HepG2 (cell line): ENCODE measurements at regions not wholly inside any gene's neighbourhood (a gene's known extent, or its start where the extent isn't known, plus 50 kb on each side); places are given as distances from the start of the nearest gene placed in this dataset.

ENCODE experiments used
- ATAC-seq: fragments of 200-7000 bp; cut with Tn5 transposase; 3 replicates; pipeline ENCODE4 v1.9.1; 2020; ENCODE audit warnings: mild to moderate bottlenecking, moderate library complexity
- BruUV-seq: library from RNA; stranded (reverse); fragments of 400-500 nt; replicated peaks from 2 replicates; lab custom pipeline; 2021; lab: Mats Ljungman, UMichigan
- CTCF ChIA-PET: fragments of 300-600 bp; formaldehyde crosslinking; extraction: SDS; loops from one replicate; lab custom pipeline; 2021; ENCODE audit warnings: low total read pairs, inconsistent platforms, low intra/inter-chr PET ratio; lab: Yijun Ruan, JAX
- POLR2A ChIA-PET: fragments of 350-600 bp; sonication (Branson Sonifier 250); formaldehyde crosslinking; loops from one replicate; lab custom pipeline; 2020; ENCODE audit warnings: antibody characterized with exemption, inconsistent platforms; lab: Yijun Ruan, JAX
- DNase-seq: peaks from one replicate; pipeline ENCODE4 v3.0.0-alpha.2; 2015; ENCODE audit warnings: low spot score
- FAIRE-seq: peaks from 3 replicates; lab custom pipeline; 2011; peaks lifted over from hg19 to GRCh38; lab: Jason Lieb, UNC
- H2AFZ ChIP-seq: one replicate; pipeline ENCODE4 v1.6.1; 2011; ENCODE audit warnings: low read length, inconsistent platforms
- H3K27ac ChIP-seq: fragments of 300-600 bp; 3 replicates; pipeline ENCODE4 v1.8.0; 2011; ENCODE audit warnings: mixed run types, mild to moderate bottlenecking, mixed read lengths, low read length, inconsistent platforms; ENCODE audit not compliant: insufficient read depth; ENCODE audit errors: extremely low read length
- H3K27me3 ChIP-seq, 2 experiments: fragments of 200-600 bp in 1 of 2; 2 replicates in 1 of 2; 3 replicates in 1 of 2; pipeline versions ENCODE4 v1.6.0 to v1.8.0; 2011; ENCODE audit warnings: low read length in 2 of 2, mild to moderate bottlenecking in 2 of 2, moderate library complexity in 2 of 2, inconsistent platforms in 1 of 2; ENCODE audit not compliant: insufficient read depth in 2 of 2, control insufficient read depth in 1 of 2
- H3K36me3 ChIP-seq, 2 experiments: fragments of 200-600 bp in 1 of 2; replicated peaks in 1 of 2; 2 replicates in 1 of 2; 3 replicates in 1 of 2; pipeline versions ENCODE4 v1.5.1 to v1.8.0; 2011; ENCODE audit warnings: low read length in 2 of 2, inconsistent platforms in 1 of 2; ENCODE audit not compliant: insufficient read depth in 2 of 2, control insufficient read depth in 1 of 2
- H3K4me1 ChIP-seq: 2 replicates; pipeline ENCODE4 v1.5.1; 2012; ENCODE audit warnings: low read length, inconsistent platforms; ENCODE audit not compliant: insufficient read depth
- H3K4me2 ChIP-seq: 2 replicates; pipeline ENCODE4 v1.6.0; 2011; ENCODE audit warnings: low read depth, low read length, inconsistent platforms
- H3K4me3 ChIP-seq, 3 experiments: fragments of 200-600 bp in 1 of 3; sonication (generic), shearing (Covaris generic) in 1 of 3; replicated peaks in 1 of 3; 2 replicates each; pipeline ENCODE4 v1.5.1; 2011 to 2016; ENCODE audit warnings: low read length in 3 of 3, inconsistent platforms in 2 of 3, low read depth in 2 of 3, mild to moderate bottlenecking in 2 of 3, control low read depth in 1 of 3, mixed read lengths in 1 of 3; ENCODE audit not compliant: insufficient read depth in 1 of 3
- H3K79me2 ChIP-seq: one replicate; pipeline ENCODE4 v1.6.1; 2011; ENCODE audit warnings: low read length, inconsistent platforms; ENCODE audit not compliant: insufficient read depth
- H3K9ac ChIP-seq: 2 replicates; pipeline ENCODE4 v1.6.0; 2011; ENCODE audit warnings: mild to moderate bottlenecking, low read depth, low read length, inconsistent platforms; ENCODE audit not compliant: insufficient read depth
- H3K9me3 ChIP-seq: 2 replicates; pipeline ENCODE4 v1.5.1; 2012; ENCODE audit warnings: mild to moderate bottlenecking, low read length
- H4K20me1 ChIP-seq: 2 replicates; pipeline ENCODE4 v1.6.0; 2011; ENCODE audit warnings: inconsistent platforms, mild to moderate bottlenecking, low read length, moderate library complexity; ENCODE audit not compliant: insufficient read depth
- CTCF ChIP-seq: sonication (generic); formaldehyde crosslinking; IDR thresholded peaks from 2 replicates; pipeline ENCODE4 v1.5.0; 2020; ENCODE audit warnings: mild to moderate bottlenecking, missing genetic modification reagents, moderate library complexity
- FOSL1 ChIP-seq: sonication (generic); formaldehyde crosslinking; IDR thresholded peaks from 2 replicates; pipeline ENCODE4 v1.9.0; 2021; ENCODE audit warnings: missing genetic modification reagents, borderline replicate concordance
- HNRNPH1 ChIP-seq: fragments of 200-400 bp; formaldehyde crosslinking; optimal IDR thresholded peaks from 2 replicates; pipeline ENCODE3; 2017; ENCODE audit warnings: mild to moderate bottlenecking, low read depth, low read length
- KLF15 ChIP-seq: sonication (generic); formaldehyde crosslinking; IDR thresholded peaks from 2 replicates; pipeline ENCODE4 v1.8.1; 2023; ENCODE audit warnings: borderline replicate concordance, mild to moderate bottlenecking, inconsistent platforms, missing genetic modification reagents, mixed read lengths
- MIXL1 ChIP-seq: IDR thresholded peaks from 2 replicates; pipeline ENCODE4 v1.6.1; 2016
- ZHX2 ChIP-seq, 2 experiments: sonication (generic) in 1 of 2; formaldehyde crosslinking in 1 of 2; IDR thresholded peaks; 2 replicates each; pipeline versions ENCODE4 v1.6.1 to v1.9.0; 2014 to 2022; ENCODE audit warnings: antibody characterized with exemption in 1 of 2, borderline replicate concordance in 1 of 2, inconsistent platforms in 1 of 2, low read depth in 1 of 2, missing genetic modification reagents in 1 of 2
- ZNF124 ChIP-seq: sonication (generic); formaldehyde crosslinking; IDR thresholded peaks from 2 replicates; pipeline ENCODE4 v1.4.0; 2020; ENCODE audit warnings: missing genetic modification reagents
- ZNF282 ChIP-seq: fragments of 450-650 bp; IDR thresholded peaks from 2 replicates; pipeline ENCODE4 v1.6.1; 2018; ENCODE audit not compliant: partially characterized antibody
- ZNF331 ChIP-seq: sonication (generic); formaldehyde crosslinking; IDR thresholded peaks from 2 replicates; pipeline ENCODE4 v1.4.0; 2020; ENCODE audit warnings: missing genetic modification reagents
- ZNF740 ChIP-seq: sonication (generic); formaldehyde crosslinking; IDR thresholded peaks from 2 replicates; pipeline ENCODE4 v1.4.0; 2020; ENCODE audit warnings: missing genetic modification reagents
- WGBS: methylation state at CpG from one replicate; pipeline ENCODE4 v1.1.6; 2017; ENCODE audit warnings: low lambda C conversion rate; 5-methylcytosine and 5-hydroxymethylcytosine counted together
- in situ Hi-C: cut with HindIII; loops from 2 replicates; pipeline ENCODE4 v1.10.0; 2017; ENCODE audit warnings: low pct_unique_long_range_greater_than_20kb; ENCODE audit not compliant: extremely low pct_ligation_motif_present
- intact Hi-C: fragments of 100-400 bp; cut with micrococcal nuclease; formaldehyde crosslinking; loops from one replicate; pipeline ENCODE4 v1.10.0; 2022; ENCODE audit not compliant: unreplicated experiment

GRCh38 chr16:54636221-54636793 lies 294.4 kb upstream of the IRX5 start (continued):
- TF ChIP-seq KLF15, result no peak
- no peak for TF ChIP-seq FOSL1 (CRISPR knock-in tag)
- TF ChIP-seq ZNF331, result no peak
- TF ChIP-seq MIXL1 (CRISPR knock-in tag), result no peak

- POLR2A ChIA-PET, result no interaction called here
- WGBS, result 59% methylated on average over 6 of the region's 6 CpGs
- BruUV-seq, result no TSS peak
- CTCF ChIA-PET, result no interaction called here
- Histone ChIP-seq H3K9ac (no peak overlapping the region), H3K79me2 (no peaks in the 10 kb centered on the region), H3K4me3 (no peak overlapping the region), H3K4me1 (peaks cover 9% of the 10 kb centered on the region), H3K4me2 (no peak overlapping the region), H3K27ac (no peak overlapping the region), H2AFZ (no peak overlapping the region), H3K9me3 (no peaks in the 10 kb centered on the region), H3K27me3 (peaks cover 3 to 77% of the 10 kb centered on the region in 2 experiments; a peak in 4 of 5 replicates), H3K36me3 (no peaks in the 10 kb centered on the region), H4K20me1 (0 out of 2 replicates have a peak, but pooled peaks cover 3% of the 10 kb centered on the region)
- no peak for ATAC-seq
- FAIRE-seq, result no peak
- peak; percentile 14 for DNase-seq
- intact Hi-C loops, result loop anchor here (10.0 kb wide), 1 partner anchor 689 kb away; no protein-coding TSS in a partner anchor
- in situ Hi-C loops, result no loop called here
- TF ChIP-seq ZNF740 (CRISPR knock-in tag) (no peak), ZNF282 (no peak), ZHX2 (IDR thresholded peaks at IDR 0.05; ENCODE audit: low read depth) (peak; percentile 47; the same call in 1 of the 2 replicates), ZHX2 (CRISPR knock-in tag; IDR thresholded peaks at IDR 0.05; ENCODE audit: borderline replicate concordance) (no peak), ZNF124 (CRISPR knock-in tag) (no peak), CTCF (CRISPR knock-in tag) (peak; percentile 35; the same call in 1 of the 2 replicates), HNRNPH1 (no peak)
These were observed 296.7 kb upstream of the IRX5 start for GRCh38 chr16:54633943-54634362.
